ENCODE measurements at regions not wholly inside any gene's neighbourhood (a gene's known extent, or its start where the extent isn't known, plus 50 kb on each side); places are given as distances from the start of the nearest gene placed in this dataset.
A peak's percentile ranks its signal among the peaks of the same experiment; 100 is the strongest.
"Not testable (repeated sequence)": the region's sequence is repeated elsewhere in the genome, so short reads cannot be mapped to it uniquely, and the experiment has no call there.

DNA sequence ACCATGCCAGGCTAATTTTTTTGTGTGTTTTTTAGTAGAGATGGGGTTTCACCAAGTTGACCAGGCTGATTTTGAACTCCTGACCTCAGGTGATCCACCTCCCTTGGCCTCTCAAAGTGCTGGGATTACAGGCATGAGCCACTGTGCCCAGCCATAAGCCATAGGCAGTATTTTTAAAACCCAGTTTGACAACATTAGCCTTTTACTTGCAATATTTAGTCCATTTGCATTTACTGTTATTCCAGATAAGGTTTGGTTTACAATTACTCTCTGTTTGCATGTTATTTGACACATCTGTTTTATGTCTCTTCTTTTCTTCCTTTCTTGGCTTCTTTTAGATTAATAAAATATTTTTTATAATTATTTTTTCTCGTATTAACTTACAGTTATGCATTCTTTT is 83.6 kb upstream of the EPHB3 start:
- no peak for DNase-seq (ENCODE audit: low read depth)

- DNase-seq (ENCODE audit: low read depth), result no peak
Measured at GRCh38 chr3:184479426-184480126, 82.0 kb upstream of the EPHB3 start.

DNA sequence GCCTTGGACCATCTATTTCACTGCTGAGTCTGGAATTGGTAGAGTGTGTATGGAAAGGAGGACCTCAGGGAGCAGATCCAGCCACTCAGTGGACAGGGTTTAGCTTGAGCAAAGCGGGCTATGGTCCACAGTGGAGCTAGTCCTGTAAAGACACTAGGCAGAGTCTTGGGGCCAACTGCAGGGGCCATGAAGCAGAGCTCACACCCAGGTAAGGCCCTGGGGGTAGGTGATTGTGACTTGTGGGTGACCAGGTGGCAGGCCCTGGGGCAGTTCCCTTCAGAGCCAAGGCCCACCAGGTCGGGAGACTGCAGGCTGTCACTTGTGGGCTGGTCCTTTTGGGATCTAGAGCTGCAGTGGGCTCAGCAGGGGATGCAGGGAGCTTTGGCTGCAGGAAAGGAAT is 80.8 kb upstream of the EPHB3 start:
- DNase-seq (ENCODE audit: low read depth), result no peak

- no peak for DNase-seq (ENCODE audit: low read depth)
Measured at GRCh38 chr3:184481984-184482671, 79.5 kb upstream of the EPHB3 start.

GRCh38 chr3:184485241-184485640 is 76.3 kb upstream of the EPHB3 start:
- no peak for DNase-seq (ENCODE audit: low read depth)

GRCh38 chr3:184485906-184486305 is 75.7 kb upstream of the EPHB3 start:
- no peak for DNase-seq (ENCODE audit: low read depth)

DNA sequence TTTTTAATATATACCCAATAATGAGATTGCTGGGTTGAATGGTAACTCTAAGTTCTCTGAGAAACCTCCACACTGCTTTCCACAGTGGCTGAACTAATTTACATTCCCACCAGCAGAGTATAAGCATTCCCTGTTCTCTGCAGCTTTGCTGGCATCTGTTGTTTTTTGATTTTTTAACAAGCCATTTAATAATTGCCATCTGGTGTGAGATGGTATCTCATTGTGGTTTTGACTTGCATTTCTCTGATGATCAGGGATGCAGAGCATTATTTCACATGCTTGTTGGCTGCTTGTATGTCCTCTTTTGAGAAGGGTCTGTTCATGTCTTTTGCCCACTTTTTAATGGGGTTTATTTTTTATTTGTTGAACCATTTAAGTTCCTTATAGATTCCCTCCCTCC is 75.0 kb upstream of the EPHB3 start:
- no peak for DNase-seq (ENCODE audit: low read depth)

GRCh38 chr3:184488577-184488976 is 73.0 kb upstream of the EPHB3 start:
- no peak for DNase-seq (ENCODE audit: low read depth)

- no peak for DNase-seq (ENCODE audit: low read depth)
Measured at GRCh38 chr3:184489268-184489841, 72.2 kb upstream of the EPHB3 start.

DNA sequence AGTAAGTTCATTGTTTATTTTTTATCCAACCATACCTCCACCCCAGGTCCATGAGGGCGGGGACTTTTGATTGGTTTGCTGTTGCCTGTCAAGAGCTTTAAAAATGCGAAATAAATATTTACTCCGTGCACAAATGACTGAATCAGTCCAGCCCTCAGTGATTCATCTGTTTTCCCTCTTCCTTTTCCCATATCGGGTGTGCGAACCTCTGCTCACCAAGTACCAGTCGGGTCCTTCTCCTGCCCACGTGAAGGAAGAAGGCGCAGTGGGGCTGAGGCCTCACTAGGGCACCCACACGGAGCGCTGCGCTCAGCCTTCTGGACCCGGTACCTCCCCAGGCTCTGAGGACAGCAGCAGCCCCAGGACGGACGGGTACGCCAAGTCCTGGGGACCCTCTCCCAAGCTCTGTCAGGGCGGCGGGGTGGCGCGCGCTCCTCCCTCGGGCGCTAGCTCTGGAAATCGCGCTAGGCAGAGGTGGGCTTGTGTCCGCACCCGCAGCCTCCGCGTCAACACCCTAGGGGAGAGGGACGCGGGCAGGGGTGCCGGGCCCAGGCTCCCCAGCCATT is 70.5 kb upstream of the EPHB3 start:
- no peak for DNase-seq (ENCODE audit: low read depth)

DNA sequence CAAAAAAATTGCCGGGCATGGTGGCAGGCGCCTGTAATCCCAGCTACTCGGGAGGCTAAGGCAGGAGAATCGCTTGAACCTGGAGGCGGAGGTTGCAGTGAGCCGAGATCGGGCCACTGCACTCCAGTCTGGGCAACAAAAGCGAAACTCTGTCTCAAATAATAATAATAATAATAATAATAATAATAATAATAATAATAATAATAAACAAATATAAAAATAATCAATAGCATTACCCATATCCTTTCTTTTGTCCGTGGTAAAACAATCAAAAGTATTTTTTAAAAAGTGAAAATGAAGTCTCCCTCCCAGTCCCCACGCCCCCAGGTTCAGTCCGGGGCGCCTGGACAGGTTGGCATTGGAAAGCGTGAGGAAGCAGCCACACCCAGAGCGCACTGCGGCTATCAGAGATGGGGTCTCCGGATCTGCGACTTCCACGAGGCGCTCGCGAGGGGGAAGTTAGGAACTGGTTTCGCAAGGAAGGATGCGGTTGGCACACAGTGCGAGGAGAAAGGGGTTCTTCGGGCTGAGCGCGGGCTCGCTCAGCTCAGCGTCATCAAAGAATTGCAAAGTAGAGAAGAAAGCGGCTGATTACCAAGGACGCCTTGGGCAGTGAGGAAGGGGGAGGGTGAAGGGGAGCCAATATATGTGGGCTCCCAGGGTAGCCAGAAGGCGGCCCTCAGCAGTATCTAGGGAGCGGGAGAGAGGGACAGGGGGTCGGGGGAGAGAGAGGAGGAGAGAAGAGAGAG is 69.5 kb upstream of the EPHB3 start:
- DNase-seq (ENCODE audit: low read depth), result no peak

- no peak for DNase-seq (ENCODE audit: low read depth)
Measured at GRCh38 chr3:184496933-184497332, 64.7 kb upstream of the EPHB3 start.

GRCh38 chr3:184497804-184498203 is 63.8 kb upstream of the EPHB3 start:
- no peak for DNase-seq (ENCODE audit: low read depth)

DNA sequence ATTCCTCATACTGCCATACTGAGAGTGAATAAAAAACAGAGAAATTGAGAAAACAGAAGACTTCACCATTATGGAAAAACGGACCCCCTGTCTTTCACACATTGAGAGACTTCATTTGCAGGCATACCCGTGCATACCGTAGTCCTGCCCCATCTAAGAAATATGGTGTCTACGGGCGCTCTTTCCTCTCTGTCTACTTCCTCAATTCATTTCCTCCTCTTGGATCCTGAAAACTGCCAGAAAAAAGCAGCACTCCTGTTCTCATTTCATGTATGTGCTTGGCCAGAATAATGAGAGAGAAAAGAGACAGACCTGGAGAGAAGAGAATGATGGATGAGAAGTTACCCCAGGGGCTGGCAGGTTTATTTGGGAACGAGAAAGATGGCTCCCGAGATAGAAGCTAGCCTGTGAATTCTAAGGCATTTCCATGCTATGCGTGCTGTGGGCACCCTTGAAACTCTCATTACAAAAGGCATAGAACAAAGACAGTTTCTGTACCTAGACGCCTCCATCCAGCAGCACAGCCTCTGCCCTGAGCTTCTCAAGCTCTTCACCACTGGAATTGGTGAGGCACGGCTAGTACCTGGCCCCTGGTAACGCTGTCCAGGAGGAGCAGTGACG is 62.5 kb upstream of the EPHB3 start:
- DNase-seq (ENCODE audit: low read depth), result no peak

DNA sequence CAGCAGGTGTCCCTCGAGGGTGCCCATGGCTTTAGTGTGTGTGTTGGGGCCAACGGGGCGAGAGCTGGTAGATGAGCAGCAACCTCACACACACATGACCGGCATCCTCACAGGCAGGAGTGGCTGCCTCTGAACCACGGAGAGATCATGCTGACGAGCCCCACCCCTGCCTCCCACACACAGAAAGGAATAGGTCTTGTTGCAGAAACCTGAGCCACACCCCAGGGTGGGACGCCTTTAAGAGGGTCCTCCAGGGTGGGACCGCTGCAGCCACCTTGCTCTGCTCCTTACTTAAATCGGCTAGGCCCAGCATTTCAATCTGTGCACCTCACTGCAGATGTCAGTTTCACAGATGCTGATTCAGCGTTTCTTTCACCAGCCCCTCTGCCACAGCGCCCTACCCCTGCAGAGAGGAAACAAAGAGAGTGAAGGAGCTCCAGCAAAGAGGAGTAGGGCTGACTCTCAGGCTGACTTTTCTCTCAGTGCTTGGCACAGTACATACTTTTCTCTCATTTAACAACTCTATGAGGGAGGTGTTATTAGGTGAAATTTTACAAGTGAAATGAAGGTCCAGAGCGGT is 61.2 kb upstream of the EPHB3 start:
- DNase-seq (ENCODE audit: low read depth), result no peak

DNA sequence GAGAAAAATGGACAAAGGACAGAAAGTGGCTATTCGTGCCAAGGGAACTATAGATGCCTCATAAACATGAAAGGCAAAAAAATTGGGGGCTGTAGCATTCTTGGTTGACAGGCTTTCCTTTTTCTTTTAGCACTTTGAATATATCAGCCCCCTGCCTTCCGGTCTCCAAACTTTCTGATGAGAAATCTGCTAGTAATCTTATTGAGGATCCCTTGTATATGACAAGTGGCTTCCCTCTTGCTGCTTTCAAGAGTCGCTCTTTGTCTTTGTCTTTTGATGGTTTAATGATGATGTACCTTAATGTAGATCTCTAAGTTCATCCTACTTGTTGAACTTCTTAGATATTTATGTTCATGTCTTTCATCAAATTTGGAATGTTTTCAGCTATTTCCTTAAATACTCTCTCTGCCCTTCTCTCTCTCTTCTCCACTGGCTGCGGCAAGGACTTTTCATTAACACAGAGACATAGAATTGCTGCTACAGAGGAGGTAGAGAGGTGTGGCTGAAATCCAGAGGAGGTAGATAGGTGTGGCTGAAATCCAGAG is 59.4 kb upstream of the EPHB3 start:
- no peak for DNase-seq (ENCODE audit: low read depth)

DNA sequence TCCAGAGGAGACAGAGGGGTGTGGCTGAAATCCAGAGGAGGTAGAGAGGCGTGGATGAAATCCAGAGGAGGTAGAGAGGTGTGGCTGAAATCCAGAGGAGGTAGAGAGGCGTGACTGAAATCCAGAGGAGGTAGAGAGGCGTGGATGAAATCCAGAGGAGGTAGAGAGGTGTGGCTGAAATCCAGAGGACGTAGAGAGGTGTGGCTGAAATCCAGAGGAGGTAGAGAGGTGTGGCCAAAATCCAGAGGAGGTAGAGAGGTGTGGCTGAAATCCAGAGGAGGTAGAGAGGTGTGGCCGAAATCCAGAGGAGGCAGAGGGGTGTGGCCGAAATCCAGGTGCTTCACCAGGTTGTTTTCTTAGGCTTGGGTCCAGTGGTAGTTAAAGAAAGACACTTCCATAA is 58.7 kb upstream of the EPHB3 start:
- not testable (repeated sequence) for DNase-seq (ENCODE audit: low read depth)

DNA sequence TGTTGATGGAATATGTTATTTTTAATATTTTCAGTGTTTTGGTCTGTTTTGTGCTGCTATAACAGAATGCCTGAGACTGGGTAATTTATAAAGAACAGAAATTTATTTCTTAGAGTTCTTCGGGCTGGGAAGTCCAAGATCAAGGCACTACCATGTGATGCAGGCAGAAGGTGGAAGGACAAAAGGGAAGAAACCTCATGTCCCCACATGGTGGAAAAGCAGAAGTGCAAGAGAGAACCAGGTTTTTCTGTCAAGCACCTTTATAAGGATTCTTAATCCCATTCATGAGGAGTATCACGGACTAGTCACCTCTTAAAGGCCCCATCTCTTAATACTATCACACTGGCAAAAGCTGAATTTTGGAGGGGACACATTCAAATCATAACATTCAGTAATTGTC is 57.9 kb upstream of the EPHB3 start:
- no peak for DNase-seq (ENCODE audit: low read depth)

GRCh38 chr3:184505076-184505878 is 56.3 kb upstream of the EPHB3 start:
- DNase-seq (ENCODE audit: low read depth), result peak; percentile 78

GRCh38 chr3:184506561-184506991 is 55.0 kb upstream of the EPHB3 start:
- peak; percentile 80 for DNase-seq (ENCODE audit: low read depth)
